ENCODE measurements at regions not wholly inside any gene's neighbourhood (a gene's known extent, or its start where the extent isn't known, plus 50 kb on each side); places are given as distances from the start of the nearest gene placed in this dataset.

GRCh38 chrX:39601231-39602177, 496.3 kb downstream of the BCOR start:
- TF ChIP-seq RAD21 (conservative IDR thresholded peaks at IDR 0.05) (no peak), POLR2AphosphoS5 (IDR thresholded peaks at IDR 0.05) (no peak), SMC3 (conservative IDR thresholded peaks at IDR 0.05; ENCODE audit: poor library complexity) (no peak), REST (IDR thresholded peaks at IDR 0.05; ENCODE audit: borderline replicate concordance) (no peak), EZH2 (IDR thresholded peaks at IDR 0.05; ENCODE audit: borderline replicate concordance, insufficient read depth, low read length, poor library complexity, severe bottlenecking) (no peak), EP300 (conservative IDR thresholded peaks at IDR 0.05; ENCODE audit: poor library complexity, severe bottlenecking) (no peak), MXI1 (conservative IDR thresholded peaks at IDR 0.05; ENCODE audit: poor library complexity, severe bottlenecking) (no peak), TAF1 (IDR thresholded peaks at IDR 0.05; ENCODE audit: low read depth) (no peak)
- TF ChIP-seq, protein P1, sequence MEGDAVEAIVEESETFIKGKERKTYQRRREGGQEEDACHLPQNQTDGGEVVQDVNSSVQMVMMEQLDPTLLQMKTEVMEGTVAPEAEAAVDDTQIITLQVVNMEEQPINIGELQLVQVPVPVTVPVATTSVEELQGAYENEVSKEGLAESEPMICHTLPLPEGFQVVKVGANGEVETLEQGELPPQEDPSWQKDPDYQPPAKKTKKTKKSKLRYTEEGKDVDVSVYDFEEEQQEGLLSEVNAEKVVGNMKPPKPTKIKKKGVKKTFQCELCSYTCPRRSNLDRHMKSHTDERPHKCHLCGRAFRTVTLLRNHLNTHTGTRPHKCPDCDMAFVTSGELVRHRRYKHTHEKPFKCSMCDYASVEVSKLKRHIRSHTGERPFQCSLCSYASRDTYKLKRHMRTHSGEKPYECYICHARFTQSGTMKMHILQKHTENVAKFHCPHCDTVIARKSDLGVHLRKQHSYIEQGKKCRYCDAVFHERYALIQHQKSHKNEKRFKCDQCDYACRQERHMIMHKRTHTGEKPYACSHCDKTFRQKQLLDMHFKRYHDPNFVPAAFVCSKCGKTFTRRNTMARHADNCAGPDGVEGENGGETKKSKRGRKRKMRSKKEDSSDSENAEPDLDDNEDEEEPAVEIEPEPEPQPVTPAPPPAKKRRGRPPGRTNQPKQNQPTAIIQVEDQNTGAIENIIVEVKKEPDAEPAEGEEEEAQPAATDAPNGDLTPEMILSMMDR (IDR thresholded peaks at IDR 0.05; ENCODE audit: poor library complexity, severe bottlenecking): no peak
- Histone ChIP-seq H3K9me3 (ENCODE audit: low read length) (no peaks in the 10 kb centered on the region), H3K4me3 (ENCODE audit: low read length) (no peak overlapping the region), H3K27me3 (ENCODE audit: insufficient read depth, low read depth, low read length) (no peaks in the 10 kb centered on the region), H3K36me3 (ENCODE audit: insufficient read depth, low read length) (no peaks in the 10 kb centered on the region), H2AFZ (ENCODE audit: low read depth, low read length) (no peak overlapping the region), H3K27ac (ENCODE audit: low read length) (no peak overlapping the region), H3K4me2 (ENCODE audit: low read length) (no peak overlapping the region), H3K9me2 (ENCODE audit: insufficient read depth, low read length) (no peaks in the 10 kb centered on the region), H4K20me1 (ENCODE audit: insufficient read depth) (no peaks in the 10 kb centered on the region), H3F3A (ENCODE audit: insufficient read depth, low read length, poor library complexity, severe bottlenecking) (no peaks in the 10 kb centered on the region), H3K79me2 (replicated peaks; ENCODE audit: insufficient read depth, low read length) (no peaks in the 10 kb centered on the region), H3K9ac (ENCODE audit: low read length) (no peak overlapping the region)

DNA sequence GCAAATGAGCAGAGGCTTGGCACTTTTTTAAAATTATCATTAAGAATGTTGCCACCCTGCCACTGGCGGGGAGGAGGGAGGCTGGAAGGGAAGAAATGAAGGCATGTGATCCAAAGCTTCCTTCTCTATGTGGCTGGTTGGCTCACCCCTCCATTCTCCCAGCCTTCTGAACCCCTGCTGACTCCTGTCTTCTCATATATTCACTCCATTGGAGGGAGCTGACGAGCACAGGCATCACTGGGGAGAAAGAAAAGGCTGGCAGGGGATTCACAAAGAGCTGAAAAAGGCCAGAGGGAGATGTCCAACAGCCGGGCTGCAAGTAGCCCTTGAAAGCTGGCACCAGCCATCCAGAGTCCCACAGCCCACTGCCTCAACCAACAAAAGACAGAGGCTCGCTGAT, 495.6 kb downstream of the BCOR start:
- Histone ChIP-seq H3K27ac (ENCODE audit: low read length) (no peak overlapping the region), H3F3A (ENCODE audit: insufficient read depth, low read length, poor library complexity, severe bottlenecking) (no peaks in the 10 kb centered on the region), H2AFZ (ENCODE audit: low read depth, low read length) (no peak overlapping the region), H3K4me3 (ENCODE audit: low read length) (no peak overlapping the region), H3K79me2 (replicated peaks; ENCODE audit: insufficient read depth, low read length) (no peaks in the 10 kb centered on the region), H3K4me2 (ENCODE audit: low read length) (no peak overlapping the region), H3K9me3 (ENCODE audit: low read length) (no peaks in the 10 kb centered on the region), H4K20me1 (ENCODE audit: insufficient read depth) (no peaks in the 10 kb centered on the region), H3K9ac (ENCODE audit: low read length) (no peak overlapping the region), H3K27me3 (ENCODE audit: insufficient read depth, low read depth, low read length) (no peaks in the 10 kb centered on the region), H3K36me3 (ENCODE audit: insufficient read depth, low read length) (no peaks in the 10 kb centered on the region), H3K9me2 (ENCODE audit: insufficient read depth, low read length) (no peaks in the 10 kb centered on the region)
- TF ChIP-seq RAD21 (conservative IDR thresholded peaks at IDR 0.05) (no peak), MXI1 (conservative IDR thresholded peaks at IDR 0.05; ENCODE audit: poor library complexity, severe bottlenecking) (no peak), SMC3 (conservative IDR thresholded peaks at IDR 0.05; ENCODE audit: poor library complexity) (no peak), REST (IDR thresholded peaks at IDR 0.05; ENCODE audit: borderline replicate concordance) (no peak), TAF1 (IDR thresholded peaks at IDR 0.05; ENCODE audit: low read depth) (no peak), EP300 (conservative IDR thresholded peaks at IDR 0.05; ENCODE audit: poor library complexity, severe bottlenecking) (no peak), EZH2 (IDR thresholded peaks at IDR 0.05; ENCODE audit: borderline replicate concordance, insufficient read depth, low read length, poor library complexity, severe bottlenecking) (no peak), POLR2AphosphoS5 (IDR thresholded peaks at IDR 0.05) (no peak)
- TF ChIP-seq, protein P1 (IDR thresholded peaks at IDR 0.05; ENCODE audit: poor library complexity, severe bottlenecking): no peak
